IMR-90 (cell line): ENCODE measurements at regions not wholly inside any gene's neighbourhood (a gene's known extent, or its start where the extent isn't known, plus 50 kb on each side); places are given as distances from the start of the nearest gene placed in this dataset.

Experiments
- ATAC-seq: fragments of 200-7000 bp; cut with Tn5 transposase; 2 replicates; pipeline ENCODE4 v1.9.1; 2020; ENCODE audit warnings: low read depth, mild to moderate bottlenecking, moderate library complexity
- BruUV-seq: library from RNA; stranded (reverse); fragments of 400-500 nt; replicated peaks from 2 replicates; lab custom pipeline; 2021; lab: Mats Ljungman, UMichigan
- CTCF ChIA-PET: fragments of 300-600 bp; formaldehyde crosslinking; extraction: SDS; loops from one replicate; lab custom pipeline; 2021; ENCODE audit warnings: antibody characterized with exemption; lab: Yijun Ruan, JAX
- POLR2A ChIA-PET: fragments of 300-600 bp; sonication (Branson Sonifier 250); formaldehyde crosslinking; loops from one replicate; lab custom pipeline; 2022; ENCODE audit warnings: antibody characterized with exemption; ENCODE audit not compliant: unreplicated experiment; lab: Charles Lee
- DNase-seq: peaks from one replicate; pipeline ENCODE4 v3.0.0; 2013
- H2AFZ ChIP-seq: replicated peaks from 2 replicates; pipeline ENCODE3; 2013; ENCODE audit warnings: low read length, mild to moderate bottlenecking; ENCODE audit not compliant: poor library complexity
- H2AK5ac ChIP-seq: 2 replicates; pipeline ENCODE4 v1.6.1; 2013; ENCODE audit warnings: low read depth, low read length, inconsistent platforms
- H2AK9ac ChIP-seq: replicated peaks from 2 replicates; pipeline ENCODE3; 2013; ENCODE audit warnings: mild to moderate bottlenecking, low read depth, low read length, moderate library complexity; ENCODE audit not compliant: poor library complexity
- H2BK120ac ChIP-seq: 2 replicates; pipeline ENCODE4 v1.6.1; 2013; ENCODE audit warnings: low read depth, low read length, inconsistent platforms
- H2BK15ac ChIP-seq: 3 replicates; pipeline ENCODE4 v1.6.1; 2013; ENCODE audit warnings: low read depth, low read length, inconsistent platforms
- H2BK20ac ChIP-seq: 2 replicates; pipeline ENCODE4 v1.6.1; 2013; ENCODE audit warnings: low read depth, mild to moderate bottlenecking, inconsistent platforms, low read length, moderate library complexity
- H2BK5ac ChIP-seq: 2 replicates; pipeline ENCODE4 v1.6.1; 2013; ENCODE audit warnings: mild to moderate bottlenecking, low read depth, low read length, inconsistent platforms; ENCODE audit not compliant: poor library complexity, severe bottlenecking
- H3K14ac ChIP-seq: replicated peaks from 2 replicates; pipeline ENCODE4 v1.6.1; 2013; ENCODE audit warnings: low read depth, low read length, inconsistent platforms
- H3K18ac ChIP-seq: 2 replicates; pipeline ENCODE4 v1.6.1; 2013; ENCODE audit warnings: low read depth, low read length, control low read depth
- H3K23ac ChIP-seq: 2 replicates; pipeline ENCODE4 v1.6.1; 2013; ENCODE audit warnings: low read depth, low read length, inconsistent platforms
- H3K27ac ChIP-seq: 2 replicates; pipeline ENCODE4 v1.5.1; 2013; ENCODE audit warnings: mild to moderate bottlenecking, control low read depth, low read length; ENCODE audit not compliant: insufficient read depth
- H3K27me3 ChIP-seq: 2 replicates; pipeline ENCODE4 v1.6.1; 2013; ENCODE audit warnings: low read length; ENCODE audit not compliant: control insufficient read depth, insufficient read depth
- H3K36me3 ChIP-seq: 2 replicates; pipeline ENCODE4 v1.6.1; 2013; ENCODE audit warnings: low read length, mixed read lengths; ENCODE audit not compliant: control insufficient read depth, insufficient read depth
- H3K4ac ChIP-seq: 2 replicates; pipeline ENCODE4 v1.6.1; 2013; ENCODE audit warnings: low read depth, low read length, inconsistent platforms
- H3K4me1 ChIP-seq: 2 replicates; pipeline ENCODE4 v1.6.1; 2013; ENCODE audit warnings: low read length, mixed read lengths; ENCODE audit not compliant: control insufficient read depth, insufficient read depth
- H3K4me2 ChIP-seq: 2 replicates; pipeline ENCODE4 v1.6.1; 2013; ENCODE audit warnings: low read depth, mild to moderate bottlenecking, control low read depth, low read length, moderate library complexity
- H3K4me3 ChIP-seq: 2 replicates; pipeline ENCODE4 v1.5.1; 2013; ENCODE audit warnings: low read depth, mild to moderate bottlenecking, control low read depth, low read length, moderate library complexity; ENCODE audit not compliant: insufficient read depth
- H3K56ac ChIP-seq: 2 replicates; pipeline ENCODE4 v1.6.1; 2013; ENCODE audit warnings: low read length, inconsistent platforms; ENCODE audit not compliant: insufficient read depth; ENCODE audit errors: extremely low read depth
- H3K79me1 ChIP-seq, 2 experiments: 2 replicates each; pipeline ENCODE4 v1.6.1; 2013; ENCODE audit warnings: low read length in 2 of 2, inconsistent platforms in 1 of 2, low read depth in 1 of 2
- H3K9ac ChIP-seq: 2 replicates; pipeline ENCODE4 v1.6.1; 2013; ENCODE audit warnings: low read depth, low read length, control low read depth
- H3K9me1 ChIP-seq: 2 replicates; pipeline ENCODE4 v1.6.1; 2013; ENCODE audit warnings: low read length, inconsistent platforms; ENCODE audit not compliant: insufficient read depth
- H3K9me3 ChIP-seq: 2 replicates; pipeline ENCODE4 v1.6.1; 2013; ENCODE audit warnings: low read length; ENCODE audit not compliant: control insufficient read depth, insufficient read depth
- H4K20me1 ChIP-seq: 2 replicates; pipeline ENCODE4 v1.6.1; 2013; ENCODE audit warnings: low read length, inconsistent platforms; ENCODE audit not compliant: insufficient read depth
- H4K5ac ChIP-seq: 2 replicates; pipeline ENCODE4 v1.6.1; 2013; ENCODE audit warnings: mild to moderate bottlenecking, low read depth, low read length, control low read depth
- H4K8ac ChIP-seq, 2 experiments: 2 replicates each; pipeline ENCODE4 v1.6.1; 2013; ENCODE audit warnings: low read depth in 2 of 2, low read length in 2 of 2, control low read depth in 1 of 2, inconsistent platforms in 1 of 2
- H4K91ac ChIP-seq: 2 replicates; pipeline ENCODE4 v1.6.1; 2013; ENCODE audit warnings: low read depth, low read length, inconsistent platforms; ENCODE audit not compliant: insufficient read depth
- BHLHE40 ChIP-seq: fragments of 150-350 bp; IDR thresholded peaks from 2 replicates; pipeline ENCODE4 v1.6.1; 2016; ENCODE audit warnings: mild to moderate bottlenecking, low read depth, low read length
- CEBPB ChIP-seq: IDR thresholded peaks from 2 replicates; pipeline ENCODE4 v1.6.1; 2012; ENCODE audit warnings: low read depth, low read length, improper control_type of control experiment
- CHD1 ChIP-seq: IDR thresholded peaks from 2 replicates; pipeline ENCODE4 v1.6.1; 2012; ENCODE audit warnings: low read depth, low read length, improper control_type of control experiment
- CTCF ChIP-seq: conservative IDR thresholded peaks from 2 replicates; pipeline ENCODE4 v1.5.1; 2012; ENCODE audit warnings: mild to moderate bottlenecking, low read depth, low read length, improper control_type of control experiment
- ELK1 ChIP-seq: fragments of 150-350 bp; IDR thresholded peaks from 2 replicates; pipeline ENCODE4 v1.6.1; 2016; ENCODE audit warnings: low read depth, mild to moderate bottlenecking, low read length, moderate library complexity, borderline replicate concordance
- FOS ChIP-seq: fragments of 150-350 bp; IDR thresholded peaks from 2 replicates; pipeline ENCODE4 v1.6.1; 2016; ENCODE audit warnings: low read depth, low read length
- MAFK ChIP-seq: IDR thresholded peaks from 2 replicates; pipeline ENCODE4 v1.6.1; 2012; ENCODE audit warnings: low read depth, low read length, improper control_type of control experiment
- MAZ ChIP-seq: IDR thresholded peaks from 2 replicates; pipeline ENCODE4 v1.6.1; 2012; ENCODE audit warnings: low read depth, mild to moderate bottlenecking, low read length, improper control_type of control experiment, moderate library complexity, borderline replicate concordance
- MXI1 ChIP-seq: IDR thresholded peaks from 2 replicates; pipeline ENCODE4 v1.6.1; 2012; ENCODE audit warnings: low read depth, mild to moderate bottlenecking, low read length, moderate library complexity, borderline replicate concordance
- NFE2L2 ChIP-seq: fragments of 150-350 bp; IDR thresholded peaks from 2 replicates; pipeline ENCODE4 v1.6.1; 2016; ENCODE audit warnings: low read depth, mild to moderate bottlenecking, low read length
- POLR2A ChIP-seq: IDR thresholded peaks from 2 replicates; pipeline ENCODE4 v1.6.1; 2012; ENCODE audit warnings: mild to moderate bottlenecking, low read depth, low read length
- RAD21 ChIP-seq: IDR thresholded peaks from 2 replicates; pipeline ENCODE4 v1.6.1; 2012; ENCODE audit warnings: low read length, improper control_type of control experiment
- RCOR1 ChIP-seq: IDR thresholded peaks from 2 replicates; pipeline ENCODE4 v1.6.1; 2012; ENCODE audit warnings: mild to moderate bottlenecking, low read length, improper control_type of control experiment; ENCODE audit not compliant: insufficient replicate concordance
- RFX5 ChIP-seq: IDR thresholded peaks from 2 replicates; pipeline ENCODE4 v1.8.0; 2012; ENCODE audit warnings: low read depth, mild to moderate bottlenecking, low read length, moderate library complexity
- SMC3 ChIP-seq: fragments of 150-350 bp; IDR thresholded peaks from 2 replicates; pipeline ENCODE4 v1.6.1; 2016; ENCODE audit warnings: low read depth, mild to moderate bottlenecking, antibody characterized with exemption, low read length, moderate library complexity
- WGBS, 2 experiments: methylation state at CpG; one replicate each; pipeline versions ENCODE4 v1.1.5 to v1.1.7; 2013; ENCODE audit warnings: missing lambda C conversion rate in 2 of 2; ENCODE audit not compliant: insufficient read length in 1 of 2; ENCODE audit errors: extremely low coverage in 2 of 2; 5-methylcytosine and 5-hydroxymethylcytosine counted together
- dilution Hi-C: fragments of 300-500 bp; cut with HindIII; formaldehyde crosslinking; loops from one replicate; pipeline ENCODE4 v1.14.3; 2018; ENCODE audit warnings: low sequenced_read_pairs; ENCODE audit not compliant: unreplicated experiment
- in situ Hi-C: fragments of 300-500 bp; cut with MboI; formaldehyde crosslinking; loops from 3 replicates; pipeline ENCODE4 v1.14.3; 2019; ENCODE audit warnings: low sequenced_read_pairs, inconsistent platforms, mixed read lengths
- intact Hi-C: fragments of 100-400 bp; cut with micrococcal nuclease; formaldehyde crosslinking; loops from 2 replicates; pipeline ENCODE4 v1.10.0; 2022
- TF ChIP-seq, protein P1 (sequence below): fragments of 150-350 bp; IDR thresholded peaks from 2 replicates; pipeline ENCODE4 v1.6.1; 2017; ENCODE audit warnings: mild to moderate bottlenecking, antibody characterized with exemption, low read length, low read depth

- no peak overlapping the region for H2AK5ac ChIP-seq
- BruUV-seq = no TSS peak
- DNase-seq = no peak
Observed at GRCh38 chr1:166514067-166514466, 325.2 kb upstream of the POGK start.

More at GRCh38 chr1:166514067-166514466, 325.2 kb upstream of the POGK start:
- Histone ChIP-seq H4K91ac (no peak overlapping the region), H3K9ac (no peak overlapping the region), H4K20me1 (no peaks in the 10 kb centered on the region), H3K4me3 (no peak overlapping the region), H3K18ac (no peak overlapping the region), H2AFZ (no peak overlapping the region), H2BK15ac (no peak overlapping the region), H4K5ac (no peak overlapping the region), H3K9me3 (peaks cover 8% of the 10 kb centered on the region), H3K4ac (no peak overlapping the region), H2BK120ac (no peak overlapping the region), H3K36me3 (no peaks in the 10 kb centered on the region), H2AK9ac (no peak overlapping the region), H3K79me1 (no peaks in the 10 kb centered on the region), H2BK5ac (no peak overlapping the region), H3K14ac (no peak overlapping the region), H3K9me1 (no peaks in the 10 kb centered on the region), H3K27ac (no peak overlapping the region), H3K56ac (no peak overlapping the region), H3K4me2 (no peak overlapping the region), H3K23ac (no peak overlapping the region), H3K4me1 (no peaks in the 10 kb centered on the region), H2BK20ac (no peak overlapping the region), H4K8ac (no peak overlapping the region), H3K27me3 (no peaks in the 10 kb centered on the region)
- intact Hi-C loops (no loop called here), in situ Hi-C loops (no loop called here), dilution Hi-C loops (no loop called here)
- no peak for ATAC-seq
- ChIA-PET CTCF (no interaction called here), POLR2A (no interaction called here)
- WGBS, 2 experiments = no CpG with 5 or more reads among the region's 1 CpG
- no peak for TF ChIP-seq MAFK
- TF ChIP-seq RCOR1 = no peak
- no peak for TF ChIP-seq CEBPB
- no peak for TF ChIP-seq SMC3
- no peak for TF ChIP-seq ELK1
- TF ChIP-seq NFE2L2 = no peak
- no peak for TF ChIP-seq CTCF
- no peak for TF ChIP-seq RAD21
- no peak for TF ChIP-seq MXI1
- TF ChIP-seq MAZ = no peak
- TF ChIP-seq CHD1 = no peak
- TF ChIP-seq FOS = no peak
- no peak for TF ChIP-seq BHLHE40
- TF ChIP-seq RFX5 = no peak
- no peak for TF ChIP-seq POLR2A
- TF ChIP-seq, protein P1, sequence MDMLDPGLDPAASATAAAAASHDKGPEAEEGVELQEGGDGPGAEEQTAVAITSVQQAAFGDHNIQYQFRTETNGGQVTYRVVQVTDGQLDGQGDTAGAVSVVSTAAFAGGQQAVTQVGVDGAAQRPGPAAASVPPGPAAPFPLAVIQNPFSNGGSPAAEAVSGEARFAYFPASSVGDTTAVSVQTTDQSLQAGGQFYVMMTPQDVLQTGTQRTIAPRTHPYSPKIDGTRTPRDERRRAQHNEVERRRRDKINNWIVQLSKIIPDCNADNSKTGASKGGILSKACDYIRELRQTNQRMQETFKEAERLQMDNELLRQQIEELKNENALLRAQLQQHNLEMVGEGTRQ = no peak
